ENCODE measurements at regions not wholly inside any gene's neighbourhood (a gene's known extent, or its start where the extent isn't known, plus 50 kb on each side); places are given as distances from the start of the nearest gene placed in this dataset.

GRCh38 chr10:53573498-53573897 is 800.9 kb upstream of the MBL2 start:
- ChIA-PET CTCF (no interaction called here), POLR2A (ENCODE audit: low non-redundant PET) (no interaction called here)
- no peak for TF ChIP-seq CTCF (conservative IDR thresholded peaks at IDR 0.05; ENCODE audit: low read depth)
- H3K27ac ChIP-seq, result no peak overlapping the region
- no peak for DNase-seq (ENCODE audit: low spot score)

- TF ChIP-seq CTCF (conservative IDR thresholded peaks at IDR 0.05; ENCODE audit: low read depth), result no peak
- POLR2A ChIA-PET (ENCODE audit: low non-redundant PET), result no interaction called here
- no peak for DNase-seq (ENCODE audit: low spot score)
- H3K27ac ChIP-seq, result no peak overlapping the region
- CTCF ChIA-PET, result no interaction called here
Measured at GRCh38 chr10:53572799-53573198, 800.2 kb upstream of the MBL2 start.

GRCh38 chr10:53570221-53570620 is 797.6 kb upstream of the MBL2 start:
- no peak for TF ChIP-seq CTCF (conservative IDR thresholded peaks at IDR 0.05; ENCODE audit: low read depth)
- POLR2A ChIA-PET (ENCODE audit: low non-redundant PET), result no interaction called here
- DNase-seq (ENCODE audit: low spot score), result no peak
- CTCF ChIA-PET, result no interaction called here
- no peak overlapping the region for H3K27ac ChIP-seq

- ChIA-PET POLR2A (ENCODE audit: low non-redundant PET) (no interaction called here), CTCF (no interaction called here)
- DNase-seq (ENCODE audit: low spot score), result no peak
- no peak overlapping the region for H3K27ac ChIP-seq
- TF ChIP-seq CTCF (conservative IDR thresholded peaks at IDR 0.05; ENCODE audit: low read depth), result no peak
Measured at GRCh38 chr10:53569455-53569854, 796.9 kb upstream of the MBL2 start.

- CTCF ChIA-PET, result no interaction called here
- no peak for TF ChIP-seq CTCF (conservative IDR thresholded peaks at IDR 0.05; ENCODE audit: low read depth)
- DNase-seq (ENCODE audit: low spot score), result no peak
- H3K27ac ChIP-seq, result no peak overlapping the region
- POLR2A ChIA-PET (ENCODE audit: low non-redundant PET), result no interaction called here
Measured at GRCh38 chr10:53548664-53549063, 776.1 kb upstream of the MBL2 start.

GRCh38 chr10:53547364-53547763 is 774.8 kb upstream of the MBL2 start:
- ChIA-PET CTCF (no interaction called here), POLR2A (ENCODE audit: low non-redundant PET) (no interaction called here)
- H3K27ac ChIP-seq, result no peak overlapping the region
- TF ChIP-seq CTCF (conservative IDR thresholded peaks at IDR 0.05; ENCODE audit: low read depth), result no peak
- no peak for DNase-seq (ENCODE audit: low spot score)

- POLR2A ChIA-PET (ENCODE audit: low non-redundant PET), result no interaction called here
- no peak for TF ChIP-seq CTCF (conservative IDR thresholded peaks at IDR 0.05; ENCODE audit: low read depth)
Measured at GRCh38 chr10:53543410-53543809, 770.8 kb upstream of the MBL2 start.

More at GRCh38 chr10:53543410-53543809, 770.8 kb upstream of the MBL2 start:
- no peak for DNase-seq (ENCODE audit: low spot score)
- CTCF ChIA-PET, result no interaction called here
- H3K27ac ChIP-seq, result no peak overlapping the region
